ENCODE measurements at regions not wholly inside any gene's neighbourhood (a gene's known extent, or its start where the extent isn't known, plus 50 kb on each side); places are given as distances from the start of the nearest gene placed in this dataset.

DNA sequence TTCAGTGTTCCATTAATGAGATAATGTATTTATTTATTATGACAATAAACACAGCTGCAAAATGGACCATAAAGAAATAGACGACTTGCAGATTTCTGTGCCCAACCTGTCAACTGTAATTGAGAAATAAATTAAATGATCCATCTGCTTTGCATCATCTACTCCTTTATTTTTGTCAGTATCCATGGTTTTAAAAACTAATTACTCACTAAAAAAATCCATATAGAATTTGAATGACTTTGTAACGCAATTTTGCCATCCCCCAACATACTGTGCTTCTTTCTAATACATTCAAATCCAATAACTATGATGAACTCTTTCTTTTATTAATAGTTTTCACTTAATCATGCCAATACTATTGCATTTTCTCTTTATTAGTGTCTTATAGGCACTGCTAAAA lies 388.5 kb upstream of the SORCS1 start:
- Histone ChIP-seq H3K4me1 (ENCODE audit: control insufficient read depth, insufficient read depth, low read length) (no peaks in the 10 kb centered on the region), H3K36me3 (ENCODE audit: control insufficient read depth, insufficient read depth, low read length) (no peaks in the 10 kb centered on the region), H3K4me3 (ENCODE audit: low read depth in 2 of 2, low read length in 2 of 2) (no peak overlapping the region), H3K9me3 (ENCODE audit: control insufficient read depth, insufficient read depth, low read depth, low read length) (no peaks in the 10 kb centered on the region), H3K27ac (ENCODE audit: low read length) (no peak overlapping the region), H3K27me3 (ENCODE audit: control insufficient read depth, insufficient read depth, low read length) (no peaks in the 10 kb centered on the region)
- ATAC-seq: no peak
- TF ChIP-seq POLR2AphosphoS5 (IDR thresholded peaks at IDR 0.05; ENCODE audit: low read depth, low read length) (no peak), SIN3A (IDR thresholded peaks at IDR 0.05; ENCODE audit: borderline replicate concordance, insufficient read depth, low read depth, low read length) (no peak), TCF7L2 (IDR thresholded peaks at IDR 0.05; ENCODE audit: low read depth, low read length) (no peak)
- TF ChIP-seq, protein P1, sequence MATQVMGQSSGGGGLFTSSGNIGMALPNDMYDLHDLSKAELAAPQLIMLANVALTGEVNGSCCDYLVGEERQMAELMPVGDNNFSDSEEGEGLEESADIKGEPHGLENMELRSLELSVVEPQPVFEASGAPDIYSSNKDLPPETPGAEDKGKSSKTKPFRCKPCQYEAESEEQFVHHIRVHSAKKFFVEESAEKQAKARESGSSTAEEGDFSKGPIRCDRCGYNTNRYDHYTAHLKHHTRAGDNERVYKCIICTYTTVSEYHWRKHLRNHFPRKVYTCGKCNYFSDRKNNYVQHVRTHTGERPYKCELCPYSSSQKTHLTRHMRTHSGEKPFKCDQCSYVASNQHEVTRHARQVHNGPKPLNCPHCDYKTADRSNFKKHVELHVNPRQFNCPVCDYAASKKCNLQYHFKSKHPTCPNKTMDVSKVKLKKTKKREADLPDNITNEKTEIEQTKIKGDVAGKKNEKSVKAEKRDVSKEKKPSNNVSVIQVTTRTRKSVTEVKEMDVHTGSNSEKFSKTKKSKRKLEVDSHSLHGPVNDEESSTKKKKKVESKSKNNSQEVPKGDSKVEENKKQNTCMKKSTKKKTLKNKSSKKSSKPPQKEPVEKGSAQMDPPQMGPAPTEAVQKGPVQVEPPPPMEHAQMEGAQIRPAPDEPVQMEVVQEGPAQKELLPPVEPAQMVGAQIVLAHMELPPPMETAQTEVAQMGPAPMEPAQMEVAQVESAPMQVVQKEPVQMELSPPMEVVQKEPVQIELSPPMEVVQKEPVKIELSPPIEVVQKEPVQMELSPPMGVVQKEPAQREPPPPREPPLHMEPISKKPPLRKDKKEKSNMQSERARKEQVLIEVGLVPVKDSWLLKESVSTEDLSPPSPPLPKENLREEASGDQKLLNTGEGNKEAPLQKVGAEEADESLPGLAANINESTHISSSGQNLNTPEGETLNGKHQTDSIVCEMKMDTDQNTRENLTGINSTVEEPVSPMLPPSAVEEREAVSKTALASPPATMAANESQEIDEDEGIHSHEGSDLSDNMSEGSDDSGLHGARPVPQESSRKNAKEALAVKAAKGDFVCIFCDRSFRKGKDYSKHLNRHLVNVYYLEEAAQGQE (IDR thresholded peaks at IDR 0.05; ENCODE audit: insufficient read depth in 1 of 2, low read depth in 2 of 2, low read length in 1 of 2): no peak
- TF ChIP-seq, protein P2, sequence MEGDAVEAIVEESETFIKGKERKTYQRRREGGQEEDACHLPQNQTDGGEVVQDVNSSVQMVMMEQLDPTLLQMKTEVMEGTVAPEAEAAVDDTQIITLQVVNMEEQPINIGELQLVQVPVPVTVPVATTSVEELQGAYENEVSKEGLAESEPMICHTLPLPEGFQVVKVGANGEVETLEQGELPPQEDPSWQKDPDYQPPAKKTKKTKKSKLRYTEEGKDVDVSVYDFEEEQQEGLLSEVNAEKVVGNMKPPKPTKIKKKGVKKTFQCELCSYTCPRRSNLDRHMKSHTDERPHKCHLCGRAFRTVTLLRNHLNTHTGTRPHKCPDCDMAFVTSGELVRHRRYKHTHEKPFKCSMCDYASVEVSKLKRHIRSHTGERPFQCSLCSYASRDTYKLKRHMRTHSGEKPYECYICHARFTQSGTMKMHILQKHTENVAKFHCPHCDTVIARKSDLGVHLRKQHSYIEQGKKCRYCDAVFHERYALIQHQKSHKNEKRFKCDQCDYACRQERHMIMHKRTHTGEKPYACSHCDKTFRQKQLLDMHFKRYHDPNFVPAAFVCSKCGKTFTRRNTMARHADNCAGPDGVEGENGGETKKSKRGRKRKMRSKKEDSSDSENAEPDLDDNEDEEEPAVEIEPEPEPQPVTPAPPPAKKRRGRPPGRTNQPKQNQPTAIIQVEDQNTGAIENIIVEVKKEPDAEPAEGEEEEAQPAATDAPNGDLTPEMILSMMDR (IDR thresholded peaks at IDR 0.05): no peak
- intact Hi-C loops (cut with micrococcal nuclease; ENCODE audit: unreplicated experiment): no loop called here
- DNase-seq (ENCODE audit: low read depth, low spot score): no peak
- CTCF ChIA-PET: no interaction called here
- in situ Hi-C loops (cut with HindIII; ENCODE audit: low pct_unique_long_range_greater_than_20kb, low sequenced_read_pairs): no loop called here
- POLR2A ChIA-PET: no interaction called here
- BruUV-seq (replicated peaks): no TSS peak

DNA sequence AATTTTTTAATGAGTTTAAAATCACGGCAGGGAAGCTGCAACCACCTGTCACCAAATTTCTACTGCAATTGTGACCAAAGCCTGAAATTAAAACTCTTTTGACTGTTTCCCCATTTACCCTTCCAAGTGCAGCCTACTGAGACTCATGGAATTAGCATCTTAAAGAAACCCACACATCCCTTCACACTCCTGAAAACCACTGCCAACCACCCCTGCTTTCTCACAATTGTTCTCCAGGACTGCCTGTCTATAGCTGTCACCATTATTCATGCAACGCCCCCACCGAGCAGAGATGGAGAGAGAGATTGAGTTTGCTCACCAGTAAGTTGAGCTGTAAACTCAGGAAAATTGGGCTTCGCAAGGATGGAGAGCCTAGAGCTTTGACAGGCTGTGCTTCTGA lies 383.8 kb upstream of the SORCS1 start:
- TF ChIP-seq, protein P2 (IDR thresholded peaks at IDR 0.05): no peak
- TF ChIP-seq TCF7L2 (IDR thresholded peaks at IDR 0.05; ENCODE audit: low read depth, low read length) (no peak), SIN3A (IDR thresholded peaks at IDR 0.05; ENCODE audit: borderline replicate concordance, insufficient read depth, low read depth, low read length) (no peak), POLR2AphosphoS5 (IDR thresholded peaks at IDR 0.05; ENCODE audit: low read depth, low read length) (no peak)
- TF ChIP-seq, protein P1 (IDR thresholded peaks at IDR 0.05; ENCODE audit: insufficient read depth in 1 of 2, low read depth in 2 of 2, low read length in 1 of 2): no peak
- H3K9me3 ChIP-seq (ENCODE audit: control insufficient read depth, insufficient read depth, low read depth, low read length): no peaks in the 10 kb centered on the region
- ChIA-PET POLR2A (no interaction called here), CTCF (no interaction called here)
- H3K27me3 ChIP-seq (ENCODE audit: control insufficient read depth, insufficient read depth, low read length): no peaks in the 10 kb centered on the region
- DNase-seq (ENCODE audit: low read depth, low spot score) (no peak), ATAC-seq (no peak)
- no peaks in the 10 kb centered on the region for H3K36me3 ChIP-seq (ENCODE audit: control insufficient read depth, insufficient read depth, low read length)
- intact Hi-C loops (cut with micrococcal nuclease; ENCODE audit: unreplicated experiment) (no loop called here), in situ Hi-C loops (cut with HindIII; ENCODE audit: low pct_unique_long_range_greater_than_20kb, low sequenced_read_pairs) (no loop called here)
- no peak overlapping the region for H3K27ac ChIP-seq (ENCODE audit: low read length)
- no peaks in the 10 kb centered on the region for H3K4me1 ChIP-seq (ENCODE audit: control insufficient read depth, insufficient read depth, low read length)
- no peak overlapping the region for H3K4me3 ChIP-seq (ENCODE audit: low read depth in 2 of 2, low read length in 2 of 2)
- BruUV-seq (replicated peaks): no TSS peak

All from Panc1 (cell line).